ENCODE measurements at regions not wholly inside any gene's neighbourhood (a gene's known extent, or its start where the extent isn't known, plus 50 kb on each side); places are given as distances from the start of the nearest gene placed in this dataset.

GRCh38 chr13:62360609-62361008, 945.0 kb upstream of the PCDH20 start:
- no peak overlapping the region for H3K9ac ChIP-seq
- no peak overlapping the region for H2AFZ ChIP-seq
- no peaks in the 10 kb centered on the region for H3K36me3 ChIP-seq (ENCODE audit: control insufficient read depth, insufficient read depth, low read length)
- no peaks in the 10 kb centered on the region for H3K4me1 ChIP-seq
- H3K4me3 ChIP-seq (ENCODE audit: low read depth, low read length): no peak overlapping the region
- no peak for TF ChIP-seq CTCF (IDR thresholded peaks at IDR 0.05)
- H3K27me3 ChIP-seq (ENCODE audit: control insufficient read depth, insufficient read depth, low read length): no peaks in the 10 kb centered on the region
- no peak overlapping the region for H3K4me2 ChIP-seq (ENCODE audit: low read length)
- H3K79me2 ChIP-seq: no peaks in the 10 kb centered on the region
- no peak overlapping the region for H3K27ac ChIP-seq
- no peaks in the 10 kb centered on the region for H3K9me3 ChIP-seq (ENCODE audit: control insufficient read depth, low read length)

GRCh38 chr13:62358646-62358932, 942.9 kb upstream of the PCDH20 start:
- Histone ChIP-seq H3K27ac (no peak overlapping the region), H3K4me1 (no peaks in the 10 kb centered on the region), H3K79me2 (no peaks in the 10 kb centered on the region), H3K36me3 (ENCODE audit: control insufficient read depth, insufficient read depth, low read length) (no peaks in the 10 kb centered on the region), H3K4me3 (ENCODE audit: low read depth, low read length) (no peak overlapping the region), H3K27me3 (ENCODE audit: control insufficient read depth, insufficient read depth, low read length) (no peaks in the 10 kb centered on the region), H3K9ac (no peak overlapping the region), H2AFZ (no peak overlapping the region), H3K4me2 (ENCODE audit: low read length) (no peak overlapping the region), H3K9me3 (ENCODE audit: control insufficient read depth, low read length) (no peaks in the 10 kb centered on the region)
- TF ChIP-seq CTCF (IDR thresholded peaks at IDR 0.05): no peak

- Histone ChIP-seq H3K9me3 (ENCODE audit: control insufficient read depth, low read length) (no peaks in the 10 kb centered on the region), H3K4me3 (ENCODE audit: low read depth, low read length) (no peak overlapping the region), H2AFZ (no peak overlapping the region), H3K27ac (no peak overlapping the region), H3K9ac (no peak overlapping the region), H3K79me2 (no peaks in the 10 kb centered on the region), H3K27me3 (ENCODE audit: control insufficient read depth, insufficient read depth, low read length) (no peaks in the 10 kb centered on the region), H3K4me2 (ENCODE audit: low read length) (no peak overlapping the region), H3K36me3 (ENCODE audit: control insufficient read depth, insufficient read depth, low read length) (no peaks in the 10 kb centered on the region), H3K4me1 (no peaks in the 10 kb centered on the region)
- TF ChIP-seq CTCF (IDR thresholded peaks at IDR 0.05): no peak
Observed at GRCh38 chr13:62357887-62358645, 942.4 kb upstream of the PCDH20 start.

GRCh38 chr13:62356977-62357376, 941.3 kb upstream of the PCDH20 start:
- Histone ChIP-seq H2AFZ (no peak overlapping the region), H3K9me3 (ENCODE audit: control insufficient read depth, low read length) (no peaks in the 10 kb centered on the region), H3K27me3 (ENCODE audit: control insufficient read depth, insufficient read depth, low read length) (no peaks in the 10 kb centered on the region)

More at GRCh38 chr13:62356977-62357376, 941.3 kb upstream of the PCDH20 start:
- Histone ChIP-seq H3K9ac (no peak overlapping the region), H3K79me2 (no peaks in the 10 kb centered on the region), H3K36me3 (ENCODE audit: control insufficient read depth, insufficient read depth, low read length) (no peaks in the 10 kb centered on the region), H3K4me2 (ENCODE audit: low read length) (no peak overlapping the region), H3K4me3 (ENCODE audit: low read depth, low read length) (no peak overlapping the region), H3K27ac (no peak overlapping the region), H3K4me1 (no peaks in the 10 kb centered on the region)
- no peak for TF ChIP-seq CTCF (IDR thresholded peaks at IDR 0.05)

Data from parathyroid adenoma (tissue), 2 donors.